HG02970 (cell line): ENCODE measurements at regions not wholly inside any gene's neighbourhood (a gene's known extent, or its start where the extent isn't known, plus 50 kb on each side); places are given as distances from the start of the nearest gene placed in this dataset.
"Not testable (repeated sequence)": the region's sequence is repeated elsewhere in the genome, so short reads cannot be mapped to it uniquely, and the experiment has no call there.

ENCODE experiments used
- ATAC-seq: cut with Tn5 transposase; IDR thresholded peaks from one replicate; pipeline ENCODE4 v1.9.1; 2021; ENCODE audit warnings: mild to moderate bottlenecking, moderate library complexity, moderate number of reproducible peaks; ENCODE audit not compliant: unreplicated experiment, low FRiP score

DNA sequence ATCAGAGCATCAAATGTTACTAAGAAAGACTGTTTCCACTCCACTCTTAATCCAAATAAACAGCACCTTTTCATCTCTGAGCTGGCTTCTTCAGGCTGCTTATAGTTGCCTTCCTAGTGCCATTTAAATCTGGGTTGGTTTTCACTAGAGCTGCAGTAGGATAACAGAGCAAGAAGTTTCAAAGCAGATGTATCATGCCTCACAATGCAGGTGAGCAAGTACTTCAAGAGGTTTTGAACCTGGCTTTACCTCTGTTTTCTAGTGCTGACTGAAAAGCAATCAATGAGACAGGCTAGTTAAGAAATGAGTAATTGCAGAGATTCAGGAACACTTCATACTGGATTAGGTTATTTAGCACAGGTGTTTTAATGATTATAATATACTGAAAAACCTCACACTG is 147.7 kb upstream of the SATB1 start:
- ATAC-seq = no peak

DNA sequence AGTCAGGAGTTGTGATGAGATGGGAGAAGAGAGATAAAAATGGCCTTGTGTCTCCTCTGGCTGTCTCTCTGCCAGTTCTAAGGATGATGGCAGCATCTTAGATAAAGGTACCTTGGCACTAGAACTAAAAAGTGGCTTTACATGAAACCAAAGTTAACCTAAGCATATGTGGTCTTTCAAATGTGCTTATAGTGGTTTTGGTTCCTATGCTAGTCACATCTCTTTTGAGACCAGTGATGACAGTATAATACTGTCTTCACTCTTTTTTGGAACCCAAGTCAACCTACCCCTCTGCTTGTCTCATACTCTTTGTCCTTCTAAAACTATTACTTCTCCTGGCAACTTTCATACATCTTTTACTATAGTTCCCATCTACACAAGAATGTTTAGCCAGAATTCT is 142.2 kb upstream of the SATB1 start:
- ATAC-seq = no peak

DNA sequence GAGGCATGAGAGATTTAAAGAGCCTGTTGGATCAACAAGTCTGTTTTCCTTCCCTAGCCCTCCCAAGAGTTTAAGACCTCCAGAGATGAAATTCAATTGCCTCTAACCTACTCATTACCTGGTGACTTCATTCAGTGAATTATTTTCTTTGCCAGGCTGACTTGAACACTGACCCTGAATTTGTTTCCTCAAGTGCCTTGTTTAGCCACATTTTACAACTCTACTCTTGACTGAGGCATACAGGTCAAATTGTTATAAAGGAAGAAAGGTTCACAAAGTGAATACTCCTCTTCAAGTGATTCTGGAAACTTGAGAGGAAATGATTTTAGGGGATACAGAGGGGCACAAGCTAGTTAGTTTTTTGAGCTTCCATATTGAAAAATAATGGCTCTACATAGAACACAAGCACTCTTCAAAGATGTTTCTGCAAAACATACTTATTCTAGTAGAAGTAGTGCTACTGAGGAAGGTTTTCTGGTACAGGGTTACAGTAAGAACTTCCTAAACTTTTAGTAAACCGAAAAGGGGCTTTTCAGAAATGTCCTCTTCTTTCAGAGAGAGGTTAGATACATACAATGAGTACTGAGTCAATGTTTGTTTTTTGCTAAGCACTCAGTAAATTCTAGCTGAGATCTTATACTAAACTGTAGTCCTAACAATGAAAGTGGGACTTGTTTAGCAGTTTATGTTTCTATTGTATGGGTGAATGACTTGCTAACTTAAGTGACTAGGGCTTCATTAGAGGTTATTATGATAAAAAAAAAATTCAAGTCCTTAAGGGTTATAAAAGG is 137.4 kb upstream of the SATB1 start:
- no peak for ATAC-seq

DNA sequence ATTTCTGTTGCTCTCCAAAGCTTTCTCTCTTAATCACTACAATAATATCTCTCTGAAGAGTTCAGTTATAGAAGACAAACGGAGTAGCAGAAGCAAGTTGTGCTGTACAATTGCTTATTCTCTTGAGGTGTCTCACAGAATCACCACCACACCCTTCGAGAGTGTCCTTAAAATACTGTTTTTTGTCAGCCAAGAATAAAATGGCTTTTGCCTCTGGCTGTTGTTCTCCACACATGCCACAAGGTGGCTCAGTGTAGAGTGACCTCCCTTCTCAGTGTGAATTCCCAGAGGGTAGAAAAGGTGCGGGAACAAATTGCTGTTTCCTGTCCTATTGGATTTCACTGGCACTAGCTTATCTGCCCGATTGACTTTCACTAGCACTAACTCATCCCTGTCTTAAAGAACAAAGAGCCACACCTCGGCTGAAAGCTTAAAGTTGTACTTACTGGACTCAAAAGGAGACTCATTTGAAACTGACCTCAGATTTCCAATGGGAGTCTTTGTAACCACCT is 134.2 kb upstream of the SATB1 start:
- peak; percentile 46 for ATAC-seq

DNA sequence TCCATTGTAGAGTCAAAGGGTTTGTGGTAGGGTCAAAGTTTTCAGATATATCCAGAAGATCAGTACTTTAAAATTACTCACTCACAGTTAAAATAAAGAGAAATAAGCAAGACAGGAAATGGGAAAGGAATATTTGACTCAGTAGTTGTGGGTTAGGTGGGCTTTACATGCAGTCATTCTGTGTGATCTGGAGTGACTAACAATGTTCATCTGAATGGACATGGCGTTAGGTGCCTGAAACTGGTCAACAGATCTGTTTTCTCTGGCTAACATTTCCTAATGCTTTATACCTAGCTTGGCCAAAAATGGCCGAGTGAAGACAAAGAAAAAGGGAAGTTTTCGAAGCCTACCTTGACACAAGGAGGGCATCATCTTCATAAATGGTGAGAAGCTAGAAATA is 133.4 kb upstream of the SATB1 start:
- ATAC-seq = no peak

DNA sequence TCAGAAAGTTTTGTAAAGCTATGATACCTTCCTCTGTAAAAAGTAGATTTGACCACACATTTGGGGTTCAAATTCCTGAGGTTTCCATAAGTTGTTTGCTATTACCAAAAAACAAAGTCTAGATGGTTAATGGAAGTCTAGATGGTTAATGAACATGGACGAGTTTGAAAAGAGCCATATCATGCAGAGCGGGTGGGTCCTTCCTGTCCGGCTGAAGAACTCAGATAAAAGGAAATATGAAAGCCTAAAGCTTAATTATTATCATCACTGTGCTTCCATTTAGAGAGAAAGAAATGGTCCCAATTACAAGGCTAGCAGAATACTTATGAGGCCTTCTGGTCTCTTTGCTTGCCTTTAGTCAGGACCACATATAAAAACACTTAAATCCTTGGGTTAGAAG is 132.1 kb upstream of the SATB1 start:
- ATAC-seq = no peak

DNA sequence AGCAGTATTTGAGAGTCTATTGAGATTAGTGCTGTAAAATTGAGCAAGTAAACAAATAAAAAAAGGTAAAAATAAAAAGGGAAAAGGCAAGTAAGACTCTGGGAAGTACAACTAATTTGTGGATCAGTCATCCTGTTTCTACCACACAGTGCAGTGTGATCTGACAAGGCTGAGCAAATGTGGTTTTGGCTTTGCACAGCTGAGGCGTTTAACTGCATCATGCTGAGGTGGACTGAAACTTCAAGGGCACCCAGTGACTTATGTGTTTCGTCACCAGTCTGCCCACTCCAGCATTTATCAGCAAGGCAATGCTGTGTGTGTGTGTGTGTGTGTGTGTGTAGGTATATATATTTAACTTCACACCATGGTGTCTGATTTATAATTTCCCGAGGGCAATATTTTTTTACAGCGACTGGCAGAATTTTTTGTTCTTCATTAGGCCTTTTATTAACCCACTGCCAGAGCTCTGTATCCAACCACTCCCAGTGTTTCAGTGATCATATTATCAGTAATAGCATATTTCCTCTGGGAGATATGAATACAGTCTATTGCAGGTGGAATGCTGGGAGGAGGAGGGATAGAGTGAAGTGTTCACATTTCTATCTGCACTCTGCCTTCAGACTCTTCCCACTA is 131.5 kb upstream of the SATB1 start:
- ATAC-seq = no peak

DNA sequence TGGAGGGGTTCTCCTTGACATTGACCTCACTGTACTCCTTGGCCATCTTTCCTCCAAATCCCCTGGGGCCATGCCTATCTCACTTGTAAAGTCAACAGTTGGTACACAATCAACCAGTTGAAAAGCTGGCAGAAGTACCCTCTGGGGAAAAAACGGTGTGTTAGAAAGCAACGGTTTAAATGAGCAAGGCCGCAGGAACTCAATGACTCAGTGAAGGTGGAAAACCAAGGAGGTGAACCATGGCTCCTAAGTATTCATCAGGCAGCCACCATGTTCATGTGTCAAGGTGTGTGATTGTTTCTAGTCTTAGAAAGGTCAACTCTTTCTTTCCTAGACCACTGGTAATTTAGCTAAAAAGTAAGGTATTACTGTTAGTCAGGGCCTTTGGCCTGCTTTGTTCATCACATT is 130.9 kb upstream of the SATB1 start:
- no peak for ATAC-seq

DNA sequence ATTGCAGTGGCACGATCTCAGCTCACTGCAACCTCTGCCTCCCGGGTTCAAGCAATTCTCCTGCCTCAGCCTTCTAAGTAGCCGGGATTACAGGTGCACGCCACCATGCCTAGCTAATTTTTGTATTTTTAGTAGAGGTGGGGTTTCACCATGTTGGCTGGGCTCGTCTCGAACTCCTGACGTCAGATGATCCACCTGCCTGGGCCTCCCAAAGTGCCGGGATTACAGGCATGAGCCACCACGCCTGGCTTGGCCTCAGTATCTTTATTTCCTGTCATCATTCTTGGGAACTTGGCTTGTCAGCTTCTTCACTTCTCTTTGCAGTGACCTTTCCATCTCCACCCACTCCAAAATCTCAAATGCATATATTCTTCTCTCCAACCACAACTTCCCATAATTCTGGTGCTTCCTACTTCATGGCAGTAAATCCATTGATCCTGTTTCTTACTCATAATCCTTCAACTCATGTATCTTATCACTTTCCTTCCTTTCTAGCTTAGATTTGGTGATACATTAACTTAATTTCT is 127.5 kb upstream of the SATB1 start:
- not testable (repeated sequence) for ATAC-seq

DNA sequence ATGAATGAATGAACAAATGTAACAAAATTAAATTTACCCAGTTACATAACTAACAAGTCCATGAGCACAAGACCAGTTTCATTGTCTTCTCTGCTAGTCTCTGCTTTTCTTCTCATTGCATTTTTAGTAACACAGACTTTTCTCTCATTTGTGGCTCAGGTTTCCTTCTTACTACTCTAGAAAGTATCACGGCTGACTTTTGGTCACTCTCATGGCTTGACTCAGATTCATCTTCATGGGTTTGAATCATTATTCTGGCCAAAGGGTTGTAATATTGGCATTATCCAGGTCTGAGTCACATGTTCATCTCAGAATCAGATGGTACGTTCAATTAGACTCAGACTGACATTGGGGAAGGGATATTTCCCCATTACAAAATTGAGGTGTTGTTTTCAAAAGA is 121.5 kb upstream of the SATB1 start:
- ATAC-seq = no peak

DNA sequence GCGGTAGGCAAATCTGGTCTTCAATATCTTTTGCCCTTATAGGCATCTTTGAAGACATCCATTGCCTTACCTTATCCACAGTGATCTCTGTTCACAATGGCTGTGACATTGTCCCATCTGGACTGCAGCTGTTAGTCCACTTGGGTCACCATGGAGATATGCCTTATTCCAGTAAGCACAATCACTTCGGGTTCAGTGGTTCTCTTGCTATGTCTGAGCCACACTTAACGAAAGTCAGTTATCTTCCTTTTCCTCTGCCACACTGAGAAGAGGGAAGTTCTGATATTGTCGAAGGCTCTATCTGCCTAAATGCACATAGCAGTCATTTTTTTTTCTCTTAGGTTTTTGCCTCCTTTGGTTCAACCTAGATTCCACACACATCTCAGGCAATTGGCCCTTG is 119.0 kb upstream of the SATB1 start:
- no peak for ATAC-seq

DNA sequence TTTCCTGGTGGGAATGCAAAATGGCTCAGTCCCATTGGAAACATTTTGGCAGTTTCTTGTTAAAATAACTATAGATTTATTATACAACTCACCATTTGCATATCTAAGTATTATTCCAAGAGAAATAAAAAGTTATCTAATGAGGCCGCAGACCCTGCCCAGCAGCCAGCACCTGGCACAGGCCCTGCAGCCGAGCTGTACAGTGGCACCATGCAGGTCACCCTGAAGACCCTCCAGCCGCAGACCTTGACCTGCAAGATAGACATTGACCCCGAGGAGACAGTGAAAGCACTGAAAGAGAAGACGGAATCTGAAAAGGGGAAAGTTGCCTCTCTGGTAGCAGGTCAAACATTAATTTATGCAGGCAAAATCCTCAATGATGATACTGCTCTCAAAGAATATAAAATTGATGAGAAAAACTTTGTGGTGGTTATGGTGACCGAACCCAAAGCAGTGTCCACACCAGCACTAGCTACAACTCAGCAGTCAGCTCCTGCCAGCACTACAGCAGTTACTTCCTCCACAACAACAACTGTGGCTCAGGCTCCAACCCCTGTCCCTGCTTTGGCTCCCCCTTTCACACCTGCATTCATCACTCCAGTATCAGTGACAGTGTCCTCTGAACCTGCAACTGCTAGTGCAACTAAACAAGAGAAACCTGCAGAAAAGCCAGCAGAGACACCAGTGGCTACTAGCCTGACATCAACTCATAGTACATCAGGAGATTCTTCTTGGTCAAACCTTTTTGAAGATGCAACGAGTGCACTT is 113.5 kb upstream of the SATB1 start:
- ATAC-seq = no peak

DNA sequence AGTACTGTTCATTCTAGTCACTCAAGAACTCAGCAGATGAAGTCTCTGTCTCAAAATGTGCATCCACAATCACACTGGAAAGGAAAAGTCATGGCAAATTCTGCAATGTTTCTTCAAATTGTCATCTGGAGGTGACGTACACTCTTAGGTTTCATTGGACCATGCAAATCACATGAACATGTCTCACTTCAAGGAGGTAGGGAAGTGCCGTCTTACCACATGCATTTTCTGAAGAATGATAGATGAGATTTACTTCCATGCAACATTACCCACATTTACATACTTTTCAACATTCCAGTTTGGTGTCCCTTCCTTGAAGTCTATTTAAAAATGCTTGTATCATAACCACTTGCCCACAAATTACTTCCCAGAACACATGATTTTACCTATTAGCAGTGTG is 107.9 kb upstream of the SATB1 start:
- no peak for ATAC-seq

DNA sequence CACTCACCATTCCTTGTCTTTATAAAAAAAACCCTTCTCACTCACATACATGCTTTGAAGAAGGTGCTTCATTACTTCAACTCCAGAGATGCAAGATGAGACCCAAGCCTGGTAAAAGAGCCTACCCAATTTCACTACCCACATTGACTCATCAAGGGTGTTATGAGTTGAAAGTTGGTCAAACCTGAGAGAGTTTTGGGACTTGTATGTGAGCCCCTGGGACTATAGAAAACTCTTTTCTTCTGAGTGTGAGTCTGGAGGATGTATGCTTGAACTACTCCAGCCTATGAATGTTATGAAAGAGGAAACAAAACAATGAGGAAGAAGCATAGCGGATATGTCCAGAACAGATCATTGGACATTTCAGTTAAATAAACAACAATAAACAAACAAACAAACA is 106.5 kb upstream of the SATB1 start:
- ATAC-seq = no peak

DNA sequence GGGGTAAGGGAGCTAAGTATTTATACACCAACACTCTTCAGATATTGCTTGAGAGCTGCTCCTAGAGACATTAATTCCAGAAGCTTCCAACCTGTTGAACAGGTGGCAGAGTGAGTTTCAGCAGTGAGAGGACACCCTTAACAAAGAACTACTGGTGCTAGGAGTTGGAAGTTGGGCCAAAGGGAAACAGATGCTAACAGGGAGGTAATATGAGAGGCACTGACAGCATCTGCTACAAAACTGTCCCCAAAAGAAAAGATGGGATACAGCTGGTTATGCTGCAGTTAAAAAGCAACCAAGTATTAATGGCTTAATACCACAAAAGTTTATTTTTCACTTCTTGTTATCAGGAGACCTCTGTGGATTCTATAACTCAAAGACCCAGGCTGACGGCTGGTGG is 104.5 kb upstream of the SATB1 start:
- no peak for ATAC-seq

DNA sequence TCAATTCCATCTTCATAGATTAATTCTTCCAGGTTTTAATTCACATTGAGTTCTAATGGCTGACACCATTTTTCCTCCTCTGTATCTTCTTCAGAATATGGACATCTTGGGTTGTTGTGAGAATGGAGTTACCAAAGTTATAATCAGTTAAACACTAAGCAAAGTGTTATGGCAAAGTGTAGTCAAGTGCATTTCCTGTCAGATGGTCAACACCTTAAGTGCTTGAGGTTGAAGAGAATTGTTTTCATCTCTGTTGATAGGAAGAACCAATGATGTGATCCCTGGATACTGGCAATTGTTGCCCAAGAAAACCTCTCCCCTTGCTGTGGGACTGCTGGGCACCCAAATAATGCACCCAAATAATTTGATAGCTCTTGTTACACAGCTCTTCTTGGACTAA is 102.6 kb upstream of the SATB1 start:
- no peak for ATAC-seq

DNA sequence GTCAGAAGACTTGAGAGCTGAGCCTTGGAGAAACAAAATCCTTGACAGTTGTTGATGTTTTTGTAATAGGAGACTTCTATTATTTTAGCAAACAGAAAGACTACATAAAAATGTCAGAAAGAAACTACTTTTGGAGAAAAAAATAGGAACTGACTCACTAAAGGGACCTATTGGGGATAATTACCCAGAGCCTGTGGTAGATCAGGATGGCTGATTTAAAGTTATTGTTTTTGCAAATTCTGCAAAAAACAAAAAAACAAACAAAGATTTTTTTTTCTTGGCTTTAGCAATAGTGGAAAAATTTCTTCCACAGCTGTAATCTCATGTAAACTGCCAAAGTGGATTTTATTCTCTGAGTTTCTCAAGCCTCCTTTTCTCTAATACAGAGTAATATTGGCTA is 101.5 kb upstream of the SATB1 start:
- ATAC-seq = no peak

DNA sequence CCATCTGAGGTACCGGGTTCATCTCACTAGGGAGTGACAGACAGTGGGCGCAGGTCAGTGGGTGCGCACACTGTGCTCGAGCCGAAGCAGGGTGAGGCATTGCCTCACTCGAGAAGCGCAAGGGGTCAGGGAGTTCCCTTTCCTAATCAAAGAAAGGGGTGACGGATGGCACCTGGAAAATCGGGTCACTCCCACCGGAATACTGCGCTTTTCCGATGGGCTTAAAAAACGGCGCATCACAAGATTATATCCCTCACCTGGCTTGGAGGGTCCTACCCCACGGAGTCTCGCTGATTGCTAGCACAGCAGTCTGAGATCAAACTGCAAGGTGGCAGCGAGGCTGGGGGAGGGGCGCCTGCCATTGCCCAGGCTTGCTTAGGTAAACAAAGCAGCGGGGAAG is 91.0 kb upstream of the SATB1 start:
- ATAC-seq = not testable (repeated sequence)

DNA sequence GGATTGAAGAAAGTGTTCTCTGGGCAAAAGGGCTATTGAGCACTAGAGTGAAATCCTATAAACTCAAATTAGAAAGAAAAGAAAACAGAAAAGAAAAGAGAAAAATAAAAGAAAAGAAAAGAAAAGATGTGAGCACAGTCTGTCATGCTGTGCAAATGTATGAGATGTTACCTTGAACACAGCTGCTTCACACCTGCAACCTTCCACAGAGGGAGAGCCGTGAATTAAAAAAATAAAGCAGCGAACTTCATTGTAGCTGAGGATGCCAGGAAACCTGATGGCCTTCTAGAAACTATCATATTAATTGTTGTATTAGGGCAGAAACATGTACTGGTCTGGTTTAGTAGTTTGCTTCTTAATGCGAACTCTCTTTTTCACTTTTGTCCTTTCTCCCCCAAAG is 88.0 kb upstream of the SATB1 start:
- ATAC-seq = no peak

DNA sequence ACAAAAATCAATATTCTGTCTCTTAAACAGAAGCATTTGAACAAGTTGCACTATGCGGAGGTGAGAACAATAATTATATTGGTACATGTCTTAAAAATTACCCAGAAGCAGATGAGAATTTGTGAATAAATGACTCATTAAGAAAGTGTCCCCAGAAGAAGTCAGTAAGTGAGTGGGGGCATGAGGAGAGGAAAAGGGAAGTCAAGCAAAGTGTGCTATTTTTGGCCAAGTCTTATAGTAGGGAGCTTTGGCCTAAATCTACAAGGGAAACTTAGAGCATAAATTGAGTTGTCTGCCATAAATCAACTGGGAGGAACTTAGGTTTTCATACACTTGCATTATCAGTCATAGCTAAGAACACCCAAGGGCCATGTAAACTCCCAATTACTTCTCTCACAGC is 86.9 kb upstream of the SATB1 start:
- no peak for ATAC-seq

DNA sequence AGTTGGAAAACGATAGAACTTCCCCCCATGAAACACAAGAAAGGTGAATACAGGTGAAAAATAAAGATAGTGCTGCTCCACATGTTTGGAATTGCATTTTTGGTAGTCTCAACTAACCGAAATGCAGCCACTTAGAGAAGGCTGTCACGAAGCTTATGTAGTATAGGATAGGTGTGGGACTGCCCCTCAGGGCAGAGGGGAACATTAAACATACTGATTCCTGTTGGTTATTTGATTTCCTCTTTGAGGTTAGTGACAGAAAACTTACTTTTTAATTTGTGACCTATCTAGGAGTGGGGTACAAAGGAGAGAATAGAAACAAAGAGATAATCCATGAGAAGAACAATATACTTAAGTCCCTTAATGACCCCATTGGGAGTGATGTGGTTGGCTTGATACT is 85.8 kb upstream of the SATB1 start:
- ATAC-seq = no peak
